ENCODE measurements at regions not wholly inside any gene's neighbourhood (a gene's known extent, or its start where the extent isn't known, plus 50 kb on each side); places are given as distances from the start of the nearest gene placed in this dataset.

DNA sequence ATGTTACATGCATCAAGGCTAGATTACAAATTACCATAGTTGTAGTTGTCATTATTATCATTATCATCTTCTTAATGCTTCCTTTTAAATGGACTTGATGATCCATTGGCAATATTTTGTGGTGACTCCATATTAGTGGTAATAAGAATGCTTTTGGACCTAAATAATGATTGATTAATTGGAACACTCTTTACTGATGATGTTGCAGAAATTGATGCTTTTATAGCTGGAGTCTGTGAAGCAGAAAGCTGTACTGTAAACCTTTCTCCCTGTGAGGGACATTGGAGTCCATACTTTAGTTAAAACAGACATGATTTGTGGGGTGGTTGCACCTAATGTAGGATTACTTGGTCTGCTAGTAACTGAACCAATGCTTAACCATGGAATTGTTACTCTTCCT, 190.4 kb downstream of the ATXN7L3B start:
- H3K27me3 ChIP-seq = no peaks in the 10 kb centered on the region
- no peak overlapping the region for H3K4me3 ChIP-seq
- intact Hi-C loops (cut with DNase I; ENCODE audit: low total_unique reads) (no loop called here), in situ Hi-C loops (cut with MboI; ENCODE audit: low sequenced_read_pairs in 4 of 4) (no loop called here)
- DNase-seq = no peak
- TF ChIP-seq POLR2A (IDR thresholded peaks at IDR 0.05) = no peak
- TF ChIP-seq, protein P1, sequence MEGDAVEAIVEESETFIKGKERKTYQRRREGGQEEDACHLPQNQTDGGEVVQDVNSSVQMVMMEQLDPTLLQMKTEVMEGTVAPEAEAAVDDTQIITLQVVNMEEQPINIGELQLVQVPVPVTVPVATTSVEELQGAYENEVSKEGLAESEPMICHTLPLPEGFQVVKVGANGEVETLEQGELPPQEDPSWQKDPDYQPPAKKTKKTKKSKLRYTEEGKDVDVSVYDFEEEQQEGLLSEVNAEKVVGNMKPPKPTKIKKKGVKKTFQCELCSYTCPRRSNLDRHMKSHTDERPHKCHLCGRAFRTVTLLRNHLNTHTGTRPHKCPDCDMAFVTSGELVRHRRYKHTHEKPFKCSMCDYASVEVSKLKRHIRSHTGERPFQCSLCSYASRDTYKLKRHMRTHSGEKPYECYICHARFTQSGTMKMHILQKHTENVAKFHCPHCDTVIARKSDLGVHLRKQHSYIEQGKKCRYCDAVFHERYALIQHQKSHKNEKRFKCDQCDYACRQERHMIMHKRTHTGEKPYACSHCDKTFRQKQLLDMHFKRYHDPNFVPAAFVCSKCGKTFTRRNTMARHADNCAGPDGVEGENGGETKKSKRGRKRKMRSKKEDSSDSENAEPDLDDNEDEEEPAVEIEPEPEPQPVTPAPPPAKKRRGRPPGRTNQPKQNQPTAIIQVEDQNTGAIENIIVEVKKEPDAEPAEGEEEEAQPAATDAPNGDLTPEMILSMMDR (IDR thresholded peaks at IDR 0.05 in 4 of 5, conservative IDR thresholded peaks at IDR 0.05 in 1 of 5) = no peak
- H3K4me1 ChIP-seq = no peaks in the 10 kb centered on the region
- ATAC-seq = no peak
- H3K36me3 ChIP-seq = no peaks in the 10 kb centered on the region
- H3K27ac ChIP-seq = no peak overlapping the region
- H3K9me3 ChIP-seq = no peaks in the 10 kb centered on the region

GRCh38 chr12:74732164-74732784, 194.6 kb downstream of the ATXN7L3B start:
- in situ Hi-C loops (cut with MboI; ENCODE audit: low sequenced_read_pairs in 4 of 4) (no loop called here), intact Hi-C loops (cut with DNase I; ENCODE audit: low total_unique reads) (no loop called here)
- TF ChIP-seq, protein P1 (IDR thresholded peaks at IDR 0.05 in 4 of 5, conservative IDR thresholded peaks at IDR 0.05 in 1 of 5) = no peak
- no peak for TF ChIP-seq POLR2A (IDR thresholded peaks at IDR 0.05)
- Histone ChIP-seq H3K36me3 (no peaks in the 10 kb centered on the region), H3K9me3 (no peaks in the 10 kb centered on the region), H3K27me3 (no peaks in the 10 kb centered on the region), H3K4me3 (no peak overlapping the region), H3K4me1 (no peaks in the 10 kb centered on the region), H3K27ac (no peak overlapping the region)
- DNase-seq = no peak
- ATAC-seq = no peak

DNA sequence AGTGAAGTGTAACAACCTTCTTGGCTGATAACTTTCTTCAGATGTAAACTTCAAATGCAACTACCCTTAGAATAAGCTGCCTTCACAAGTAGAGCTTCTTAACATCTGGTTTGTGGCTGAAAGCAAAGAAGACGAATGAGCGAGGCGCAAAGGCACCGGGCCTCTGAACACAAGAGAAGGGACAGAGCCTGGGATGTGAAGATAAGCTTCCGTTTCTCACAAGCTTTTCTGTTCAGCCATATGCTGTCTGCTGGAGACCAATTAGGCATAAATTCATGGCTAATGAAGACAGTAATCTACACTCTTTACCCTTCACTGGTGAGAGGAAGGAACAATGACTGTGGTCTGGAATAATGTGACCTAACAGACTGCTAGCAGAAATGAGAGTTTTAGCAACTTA, 195.2 kb downstream of the ATXN7L3B start:
- in situ Hi-C loops (cut with MboI; ENCODE audit: low sequenced_read_pairs in 4 of 4) (no loop called here), intact Hi-C loops (cut with DNase I; ENCODE audit: low total_unique reads) (no loop called here)
- no peaks in the 10 kb centered on the region for H3K9me3 ChIP-seq
- no peak for ATAC-seq
- no peak overlapping the region for H3K4me3 ChIP-seq
- no peaks in the 10 kb centered on the region for H3K27me3 ChIP-seq
- no peaks in the 10 kb centered on the region for H3K36me3 ChIP-seq
- TF ChIP-seq POLR2A (IDR thresholded peaks at IDR 0.05) = no peak
- TF ChIP-seq, protein P1 (IDR thresholded peaks at IDR 0.05 in 4 of 5, conservative IDR thresholded peaks at IDR 0.05 in 1 of 5) = no peak
- DNase-seq = no peak
- no peak overlapping the region for H3K27ac ChIP-seq
- no peaks in the 10 kb centered on the region for H3K4me1 ChIP-seq

- no peak for DNase-seq
- in situ Hi-C loops (cut with MboI; ENCODE audit: low sequenced_read_pairs in 4 of 4) = no loop called here
- no peak overlapping the region for H3K4me3 ChIP-seq
Measured at GRCh38 chr12:74741112-74741511, 203.5 kb downstream of the ATXN7L3B start.

More at GRCh38 chr12:74741112-74741511, 203.5 kb downstream of the ATXN7L3B start:
- no peaks in the 10 kb centered on the region for H3K36me3 ChIP-seq
- no peak overlapping the region for H3K27ac ChIP-seq
- H3K9me3 ChIP-seq = no peaks in the 10 kb centered on the region
- ATAC-seq = no peak
- no peaks in the 10 kb centered on the region for H3K4me1 ChIP-seq
- intact Hi-C loops (cut with DNase I; ENCODE audit: low total_unique reads) = no loop called here
- no peak for TF ChIP-seq POLR2A (IDR thresholded peaks at IDR 0.05)
- TF ChIP-seq, protein P1 (IDR thresholded peaks at IDR 0.05 in 4 of 5, conservative IDR thresholded peaks at IDR 0.05 in 1 of 5) = no peak
- H3K27me3 ChIP-seq = no peaks in the 10 kb centered on the region

Measured in gastrocnemius medialis (tissue), 4 donors.